Upper lobe of right lung (tissue), 1 donor: ENCODE measurements at regions not wholly inside any gene's neighbourhood (a gene's known extent, or its start where the extent isn't known, plus 50 kb on each side); places are given as distances from the start of the nearest gene placed in this dataset.
A peak's percentile ranks its signal among the peaks of the same experiment; 100 is the strongest.

Experiments
- ATAC-seq: fragments of 200-7000 bp; cut with Tn5 transposase; one replicate; pipeline ENCODE4 v1.9.1; 2020; ENCODE audit warnings: mild to moderate bottlenecking, moderate library complexity
- DNase-seq: peaks from one replicate; pipeline ENCODE4 v3.0.0-alpha.2; 2020
- H3K27ac ChIP-seq: fragments of 200-600 bp; one replicate; pipeline ENCODE4 v1.8.0; 2022
- H3K27me3 ChIP-seq: fragments of 200-600 bp; one replicate; pipeline ENCODE4 v1.8.0; 2022; ENCODE audit warnings: mild to moderate bottlenecking
- H3K36me3 ChIP-seq: fragments of 200-600 bp; one replicate; pipeline ENCODE4 v1.8.0; 2022
- H3K4me1 ChIP-seq: fragments of 200-600 bp; one replicate; pipeline ENCODE4 v1.8.0; 2022
- H3K4me3 ChIP-seq: fragments of 200-600 bp; one replicate; pipeline ENCODE4 v1.8.0; 2022; ENCODE audit warnings: mild to moderate bottlenecking
- H3K9me3 ChIP-seq: fragments of 200-600 bp; one replicate; pipeline ENCODE4 v1.8.0; 2022
- CTCF ChIP-seq: fragments of 200-600 bp; IDR thresholded peaks from one replicate; pipeline ENCODE4 v1.8.0; 2022; ENCODE audit warnings: antibody characterized with exemption
- intact Hi-C: fragments of 100-400 bp; cut with DNase I; formaldehyde crosslinking; loops from one replicate; pipeline ENCODE4 v1.11.0; 2022
- donor health status: DM: no; HTN: yes; CAD: no; lungs with severe emphysema.

DNA sequence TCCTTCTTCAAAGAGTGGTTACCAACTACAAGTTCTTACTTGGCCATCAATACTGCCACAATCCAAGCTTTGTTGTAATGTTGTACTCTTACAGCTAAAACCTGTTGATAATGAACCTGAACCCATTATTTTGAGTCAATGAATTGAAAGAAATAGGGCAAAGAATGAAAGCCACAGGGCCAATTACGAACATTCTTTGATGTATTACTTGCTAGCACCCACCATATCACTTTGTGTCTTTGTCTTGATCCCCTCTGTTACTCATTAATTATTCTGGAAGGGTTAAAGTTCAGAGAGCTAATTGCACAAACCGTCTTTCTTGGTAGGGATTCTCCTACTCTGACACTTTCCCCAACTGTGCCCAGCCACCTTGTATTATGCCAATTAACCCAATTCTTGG lies 53.2 kb upstream of the TFEC start:
- Histone ChIP-seq H3K9me3 (no peaks in the 10 kb centered on the region), H3K27me3 (no peaks in the 10 kb centered on the region), H3K4me1 (no peaks in the 10 kb centered on the region), H3K36me3 (no peaks in the 10 kb centered on the region), H3K4me3 (no peak overlapping the region), H3K27ac (no peak overlapping the region)
- DNase-seq, result no peak
- intact Hi-C loops, result no loop called here
- no peak for ATAC-seq
- TF ChIP-seq CTCF, result no peak

DNA sequence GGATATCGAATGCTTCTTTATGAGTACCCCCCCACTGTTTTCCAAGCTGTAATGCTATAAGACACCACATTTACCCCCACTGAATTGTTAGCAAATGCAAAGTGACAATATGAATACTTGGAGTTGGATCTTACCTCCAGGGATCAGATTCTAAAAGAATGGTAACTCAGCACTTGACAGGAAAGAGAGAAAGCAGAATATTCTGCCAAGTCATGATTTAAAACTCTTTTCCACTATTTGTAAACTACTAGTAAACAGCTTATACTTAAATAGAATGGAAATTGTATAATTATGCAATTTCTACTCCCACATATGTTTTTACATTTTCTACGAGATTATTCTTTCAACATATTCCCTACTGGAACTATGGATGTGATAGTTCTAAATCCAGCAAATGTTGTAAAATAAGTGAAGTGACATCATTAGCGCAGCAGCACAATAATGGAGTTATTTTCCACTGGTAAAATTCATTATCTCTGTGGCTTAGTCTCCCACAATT lies 56.0 kb upstream of the TFEC start:
- no peak for DNase-seq
- H3K27ac ChIP-seq, result no peak overlapping the region
- no peak for TF ChIP-seq CTCF
- H3K36me3 ChIP-seq, result no peaks in the 10 kb centered on the region
- no peak for ATAC-seq
- no peaks in the 10 kb centered on the region for H3K4me1 ChIP-seq
- intact Hi-C loops, result no loop called here
- no peak overlapping the region for H3K4me3 ChIP-seq
- no peaks in the 10 kb centered on the region for H3K27me3 ChIP-seq
- no peaks in the 10 kb centered on the region for H3K9me3 ChIP-seq

DNA sequence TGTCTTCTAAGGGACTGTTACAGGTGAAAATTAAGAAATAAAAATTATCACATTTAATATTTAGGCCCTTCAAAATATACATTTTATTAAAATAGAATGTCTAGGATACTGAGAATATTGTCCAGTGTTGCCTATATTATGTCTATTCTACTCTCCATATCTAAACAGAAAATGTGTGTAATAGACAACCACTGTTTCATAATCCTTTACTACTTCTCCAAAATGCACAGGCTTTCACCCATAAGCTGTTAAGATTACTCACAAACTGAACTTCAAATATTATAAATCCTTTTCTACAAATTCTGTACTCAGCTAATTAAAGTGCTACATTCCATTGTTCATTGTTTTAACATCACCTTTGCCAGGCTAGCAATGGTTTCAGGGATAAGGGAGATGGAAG lies 56.7 kb upstream of the TFEC start:
- Histone ChIP-seq H3K4me3 (no peak overlapping the region), H3K9me3 (no peaks in the 10 kb centered on the region), H3K27me3 (no peaks in the 10 kb centered on the region), H3K4me1 (no peaks in the 10 kb centered on the region), H3K27ac (no peak overlapping the region), H3K36me3 (no peaks in the 10 kb centered on the region)
- ATAC-seq (peak; percentile 43), DNase-seq (no peak)
- TF ChIP-seq CTCF, result no peak
- intact Hi-C loops, result no loop called here

- H3K4me3 ChIP-seq, result no peak overlapping the region
- no peak for TF ChIP-seq CTCF
- intact Hi-C loops, result no loop called here
- H3K27me3 ChIP-seq, result no peaks in the 10 kb centered on the region
- ATAC-seq (no peak), DNase-seq (no peak)
- no peaks in the 10 kb centered on the region for H3K9me3 ChIP-seq
- no peak overlapping the region for H3K27ac ChIP-seq
- no peaks in the 10 kb centered on the region for H3K4me1 ChIP-seq
- H3K36me3 ChIP-seq, result no peaks in the 10 kb centered on the region
These were observed 57.4 kb upstream of the TFEC start for GRCh38 chr7:116087984-116088383.

DNA sequence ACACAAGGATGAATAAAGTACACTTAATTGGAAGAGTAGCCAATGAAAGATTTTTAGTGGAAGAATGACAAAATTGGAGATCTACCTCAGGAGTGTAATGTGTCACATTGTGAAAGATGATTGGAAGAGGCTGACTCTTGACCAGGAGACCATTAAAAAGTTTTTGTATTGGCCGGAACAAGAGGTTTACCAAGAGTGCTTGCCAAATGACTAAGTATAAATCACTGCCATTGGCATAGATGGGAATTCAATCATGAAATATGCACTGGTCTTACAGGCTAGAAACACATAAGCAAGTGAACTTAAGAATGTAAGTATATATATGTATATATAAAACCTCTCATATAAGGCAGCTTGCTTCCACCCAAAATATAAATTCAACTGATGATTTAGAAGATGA lies 58.7 kb upstream of the TFEC start:
- Histone ChIP-seq H3K4me1 (no peaks in the 10 kb centered on the region), H3K27ac (no peak overlapping the region), H3K36me3 (no peaks in the 10 kb centered on the region), H3K27me3 (no peaks in the 10 kb centered on the region), H3K9me3 (no peaks in the 10 kb centered on the region), H3K4me3 (no peak overlapping the region)
- intact Hi-C loops, result no loop called here
- TF ChIP-seq CTCF, result no peak
- ATAC-seq (no peak), DNase-seq (no peak)
